Peyer's patch (tissue), 4 donors: ENCODE measurements at regions not wholly inside any gene's neighbourhood (a gene's known extent, or its start where the extent isn't known, plus 50 kb on each side); places are given as distances from the start of the nearest gene placed in this dataset.

Source experiments
- DNase-seq, 3 donors: peaks; one replicate each; pipeline ENCODE4 v3.0.0-alpha.2; 2017 to 2019
- H3K27ac ChIP-seq, 4 donors: fragments of 200-600 bp; sonication (generic); one replicate each; pipeline ENCODE4 v1.5.1; 2016 to 2019
- H3K27me3 ChIP-seq, 2 donors: fragments of 200-600 bp; sonication (generic); one replicate each; pipeline ENCODE4 v1.5.1; 2019
- H3K36me3 ChIP-seq, 3 donors: fragments of 200-600 bp; sonication (generic); one replicate each; pipeline ENCODE4 v1.5.1; 2016 to 2019
- H3K4me1 ChIP-seq, 4 donors: fragments of 200-600 bp; sonication (generic); one replicate each; pipeline ENCODE4 v1.5.1; 2016 to 2019
- H3K4me3 ChIP-seq, 4 donors: fragments of 200-600 bp; sonication (generic); 1 replicate in 3 of 4; 2 replicates in 1 of 4; pipeline ENCODE4 v1.5.1; 2016 to 2019; ENCODE audit warnings: mild to moderate bottlenecking in 1 of 4
- H3K9me3 ChIP-seq, 4 donors: fragments of 200-600 bp; sonication (generic); one replicate each; pipeline ENCODE4 v1.5.1; 2016 to 2019; ENCODE audit warnings: mild to moderate bottlenecking in 1 of 4
- POLR2A ChIP-seq, 2 donors: fragments of 450-650 bp; IDR thresholded peaks; one replicate each; pipeline ENCODE4 v1.5.1; 2017; ENCODE audit warnings: antibody characterized with exemption in 2 of 2, mild to moderate bottlenecking in 2 of 2, moderate library complexity in 2 of 2
- TF ChIP-seq, protein P1 (sequence below), 6 experiments: fragments of 450-650 bp in 4 of 6; fragments of 200-600 bp in 2 of 6; sonication (generic) in 1 of 6; IDR thresholded peaks; one replicate each; pipeline ENCODE4 v1.5.1; 2017 to 2019; ENCODE audit warnings: antibody characterized with exemption in 6 of 6, mild to moderate bottlenecking in 3 of 6, moderate library complexity in 1 of 6

DNA sequence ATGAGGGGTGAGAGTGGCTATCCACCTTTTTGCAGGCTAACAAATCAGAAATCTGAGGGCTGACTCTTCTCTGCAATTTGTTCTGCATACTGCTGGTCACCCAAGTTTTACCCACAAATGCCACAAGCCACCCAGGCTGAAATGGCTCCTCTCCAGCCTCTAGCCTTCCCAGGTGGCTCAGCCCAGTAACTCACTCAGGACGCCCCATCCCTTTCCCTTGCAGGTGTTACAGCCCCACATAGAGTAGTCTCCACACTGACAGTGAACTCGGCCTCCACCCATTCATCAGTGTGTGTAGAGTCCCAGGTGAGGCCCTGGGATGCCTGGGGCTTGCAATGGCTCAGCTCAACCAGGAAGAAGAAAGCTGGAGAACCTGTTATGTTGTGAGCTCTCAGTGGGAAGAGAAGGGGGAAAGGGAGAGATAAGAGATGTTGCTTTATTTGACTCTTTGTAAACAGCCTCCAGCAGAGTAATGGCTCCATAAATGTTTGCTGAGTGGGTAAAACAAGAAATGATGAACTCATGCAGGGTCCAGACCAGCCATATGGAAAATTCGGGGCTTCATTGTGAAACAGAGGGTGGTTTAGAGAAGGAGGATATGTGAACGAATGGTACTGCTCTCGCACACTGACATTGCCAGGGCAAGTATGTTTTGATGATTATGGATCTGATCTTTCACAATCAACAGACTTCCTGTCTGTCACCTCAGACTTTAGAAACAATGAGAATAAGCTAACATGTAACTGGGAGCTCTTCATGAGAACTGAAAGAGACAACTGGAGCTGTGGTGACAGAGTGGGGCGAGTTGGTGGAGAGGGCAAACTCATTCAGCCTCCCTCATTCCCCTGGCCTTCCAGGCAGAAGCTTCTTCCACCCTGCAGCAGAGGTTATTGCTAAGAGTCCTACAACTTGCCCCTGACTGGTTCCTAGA, 74.2 kb upstream of the RFC3 start:
- TF ChIP-seq, protein P1, sequence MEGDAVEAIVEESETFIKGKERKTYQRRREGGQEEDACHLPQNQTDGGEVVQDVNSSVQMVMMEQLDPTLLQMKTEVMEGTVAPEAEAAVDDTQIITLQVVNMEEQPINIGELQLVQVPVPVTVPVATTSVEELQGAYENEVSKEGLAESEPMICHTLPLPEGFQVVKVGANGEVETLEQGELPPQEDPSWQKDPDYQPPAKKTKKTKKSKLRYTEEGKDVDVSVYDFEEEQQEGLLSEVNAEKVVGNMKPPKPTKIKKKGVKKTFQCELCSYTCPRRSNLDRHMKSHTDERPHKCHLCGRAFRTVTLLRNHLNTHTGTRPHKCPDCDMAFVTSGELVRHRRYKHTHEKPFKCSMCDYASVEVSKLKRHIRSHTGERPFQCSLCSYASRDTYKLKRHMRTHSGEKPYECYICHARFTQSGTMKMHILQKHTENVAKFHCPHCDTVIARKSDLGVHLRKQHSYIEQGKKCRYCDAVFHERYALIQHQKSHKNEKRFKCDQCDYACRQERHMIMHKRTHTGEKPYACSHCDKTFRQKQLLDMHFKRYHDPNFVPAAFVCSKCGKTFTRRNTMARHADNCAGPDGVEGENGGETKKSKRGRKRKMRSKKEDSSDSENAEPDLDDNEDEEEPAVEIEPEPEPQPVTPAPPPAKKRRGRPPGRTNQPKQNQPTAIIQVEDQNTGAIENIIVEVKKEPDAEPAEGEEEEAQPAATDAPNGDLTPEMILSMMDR (IDR thresholded peaks at IDR 0.05): no peak
- TF ChIP-seq POLR2A (IDR thresholded peaks at IDR 0.05): no peak
- no peak overlapping the region for H3K27ac ChIP-seq
- no peaks in the 10 kb centered on the region for H3K4me1 ChIP-seq
- no peaks in the 10 kb centered on the region for H3K36me3 ChIP-seq
- no peak for DNase-seq
- no peak overlapping the region for H3K4me3 ChIP-seq
- no peaks in the 10 kb centered on the region for H3K27me3 ChIP-seq
- no peaks in the 10 kb centered on the region for H3K9me3 ChIP-seq

DNA sequence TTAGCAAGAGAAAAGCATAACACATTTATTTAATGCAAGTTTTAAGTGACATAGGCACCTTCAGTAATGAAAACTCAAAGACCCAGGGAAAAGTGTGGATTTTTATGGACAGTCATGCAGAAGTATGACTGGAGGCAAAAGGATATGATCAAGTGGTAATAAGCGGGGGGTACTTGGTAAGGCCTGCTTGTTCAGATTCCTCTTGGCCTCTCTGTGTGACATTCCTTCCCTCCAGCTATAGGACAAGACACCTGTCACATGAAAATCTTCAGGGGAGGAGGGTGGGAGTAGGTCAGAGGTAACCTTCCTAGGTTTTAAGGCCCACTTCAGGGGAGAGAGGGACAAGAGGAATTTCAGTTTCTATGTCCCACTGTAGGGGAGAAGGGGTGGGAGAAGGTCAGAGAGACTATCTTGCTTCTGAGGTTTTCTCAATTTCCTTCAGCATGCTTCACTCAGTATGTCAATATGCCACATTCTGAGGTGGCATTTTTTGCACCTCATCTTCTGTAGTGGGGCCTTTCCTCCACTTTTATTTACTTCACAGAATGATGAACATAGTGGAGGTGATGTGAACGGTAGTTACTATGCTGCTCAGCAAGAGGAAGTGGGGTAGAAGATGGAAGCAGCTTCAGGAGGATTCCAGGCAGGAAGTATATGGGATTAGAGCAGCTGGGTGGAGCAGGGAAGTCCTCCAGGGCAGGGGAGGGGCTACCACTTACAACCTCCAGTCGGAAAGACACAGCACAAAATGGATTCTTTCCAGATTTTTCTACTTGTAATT, 73.2 kb upstream of the RFC3 start:
- H3K36me3 ChIP-seq: no peaks in the 10 kb centered on the region
- H3K27ac ChIP-seq: no peak overlapping the region
- TF ChIP-seq, protein P1 (IDR thresholded peaks at IDR 0.05): no peak
- TF ChIP-seq POLR2A (IDR thresholded peaks at IDR 0.05): no peak
- H3K27me3 ChIP-seq: no peaks in the 10 kb centered on the region
- no peak for DNase-seq
- H3K4me1 ChIP-seq: no peaks in the 10 kb centered on the region
- no peaks in the 10 kb centered on the region for H3K9me3 ChIP-seq
- no peak overlapping the region for H3K4me3 ChIP-seq

DNA sequence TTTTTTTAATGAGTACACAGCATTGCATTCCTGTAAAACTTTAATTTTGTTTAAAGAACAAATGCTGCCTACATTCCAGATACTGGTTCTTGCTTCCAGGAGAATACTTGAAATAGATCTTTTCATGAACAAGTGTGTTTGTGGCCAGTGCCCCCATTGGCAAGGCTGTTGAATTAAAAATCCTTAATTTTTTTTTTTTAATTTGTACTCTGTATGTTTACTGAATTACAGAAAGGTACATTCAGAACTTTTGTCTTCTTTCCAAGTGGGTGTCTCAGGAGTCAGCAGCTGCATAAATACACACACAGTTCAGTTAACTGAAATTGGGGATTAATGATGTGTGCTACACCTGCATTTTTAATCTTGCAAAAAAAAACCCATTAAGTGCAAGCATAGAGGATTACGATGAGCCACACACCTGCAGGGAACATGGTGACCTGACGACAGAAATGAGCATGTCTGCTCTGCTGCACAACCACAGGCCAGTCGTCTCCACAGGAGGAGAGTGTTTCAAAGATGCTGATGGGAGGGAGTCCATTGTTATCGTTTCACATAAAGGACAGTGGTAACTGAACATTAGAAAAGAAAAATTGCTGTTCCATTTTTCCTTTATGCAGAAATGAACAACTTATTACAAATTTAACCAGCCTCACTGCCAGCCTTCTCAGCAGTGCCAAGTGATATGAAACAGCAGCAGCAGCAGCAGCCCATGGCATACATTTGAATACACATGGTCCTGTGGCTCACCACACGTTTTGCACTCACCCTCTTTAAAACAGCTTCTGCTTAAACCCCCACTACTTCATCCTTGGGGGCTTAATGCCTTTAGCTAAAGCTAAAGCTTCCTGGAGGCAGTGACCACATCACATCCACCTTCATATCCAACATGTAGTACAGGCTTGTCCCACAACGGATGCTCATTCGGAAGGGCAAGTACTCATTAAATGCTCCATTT, 72.3 kb upstream of the RFC3 start:
- Histone ChIP-seq H3K9me3 (no peaks in the 10 kb centered on the region), H3K4me3 (no peak overlapping the region), H3K36me3 (no peaks in the 10 kb centered on the region), H3K27ac (no peak overlapping the region), H3K4me1 (no peaks in the 10 kb centered on the region), H3K27me3 (no peaks in the 10 kb centered on the region)
- no peak for DNase-seq
- TF ChIP-seq, protein P1 (IDR thresholded peaks at IDR 0.05): no peak
- TF ChIP-seq POLR2A (IDR thresholded peaks at IDR 0.05): no peak

DNA sequence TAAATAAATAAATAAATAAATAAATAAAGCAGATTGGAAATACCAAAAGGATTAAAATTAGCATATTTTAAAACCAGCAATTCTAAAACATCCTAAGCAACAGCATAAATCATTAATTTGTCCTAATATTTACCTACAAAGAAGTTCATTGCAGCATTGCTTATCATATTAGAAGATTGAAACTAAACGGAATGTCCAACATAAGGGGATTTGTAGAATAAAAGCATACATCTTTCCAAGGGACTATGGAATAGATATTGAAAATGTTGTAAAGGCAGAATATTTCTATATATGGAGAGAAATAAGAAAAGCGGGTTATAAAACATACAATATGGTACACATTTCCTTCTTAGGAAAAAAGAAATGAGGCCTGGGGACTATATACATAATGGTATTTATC, 71.1 kb upstream of the RFC3 start:
- H3K9me3 ChIP-seq: no peaks in the 10 kb centered on the region
- no peaks in the 10 kb centered on the region for H3K27me3 ChIP-seq
- DNase-seq: no peak
- TF ChIP-seq, protein P1 (IDR thresholded peaks at IDR 0.05): no peak
- no peak for TF ChIP-seq POLR2A (IDR thresholded peaks at IDR 0.05)
- no peak overlapping the region for H3K4me3 ChIP-seq
- no peak overlapping the region for H3K27ac ChIP-seq
- H3K36me3 ChIP-seq: no peaks in the 10 kb centered on the region
- H3K4me1 ChIP-seq: no peaks in the 10 kb centered on the region

DNA sequence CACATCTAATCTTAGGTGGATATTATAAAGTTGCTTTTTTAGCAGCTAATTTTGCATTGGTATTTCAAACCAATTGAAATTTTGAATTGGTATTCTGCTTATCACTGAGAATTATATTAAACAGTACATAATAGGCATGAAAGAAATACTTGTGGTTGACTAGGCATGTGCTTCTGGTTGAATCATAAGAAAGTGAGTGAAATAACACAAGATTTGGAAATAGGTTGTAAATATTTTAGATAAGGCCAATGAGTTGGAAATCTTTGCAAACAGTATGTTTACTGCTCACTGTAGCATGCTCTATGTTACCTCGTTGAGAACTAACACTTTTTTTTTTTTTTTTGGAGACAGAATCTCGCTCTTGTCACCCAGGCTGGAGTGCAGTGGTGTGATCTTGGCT, 66.8 kb upstream of the RFC3 start:
- Histone ChIP-seq H3K36me3 (no peaks in the 10 kb centered on the region), H3K4me3 (no peak overlapping the region)

More for the DNA sequence above, 66.8 kb upstream of the RFC3 start:
- Histone ChIP-seq H3K9me3 (no peaks in the 10 kb centered on the region), H3K27ac (no peak overlapping the region), H3K4me1 (no peaks in the 10 kb centered on the region), H3K27me3 (no peaks in the 10 kb centered on the region)
- DNase-seq: no peak
- TF ChIP-seq, protein P1 (IDR thresholded peaks at IDR 0.05): no peak
- no peak for TF ChIP-seq POLR2A (IDR thresholded peaks at IDR 0.05)
